GM10266 (cell line): ENCODE measurements at regions not wholly inside any gene's neighbourhood (a gene's known extent, or its start where the extent isn't known, plus 50 kb on each side); places are given as distances from the start of the nearest gene placed in this dataset.

Experiments used
- DNase-seq: peaks from one replicate; pipeline ENCODE4 v3.0.0; 2012; ENCODE audit errors: extremely low spot score
- CTCF ChIP-seq: IDR thresholded peaks from 2 replicates; pipeline ENCODE4 v1.5.1; 2012; ENCODE audit warnings: mild to moderate bottlenecking, low read depth; ENCODE audit not compliant: control insufficient read depth, insufficient read depth; ENCODE audit errors: missing control alignments

DNA sequence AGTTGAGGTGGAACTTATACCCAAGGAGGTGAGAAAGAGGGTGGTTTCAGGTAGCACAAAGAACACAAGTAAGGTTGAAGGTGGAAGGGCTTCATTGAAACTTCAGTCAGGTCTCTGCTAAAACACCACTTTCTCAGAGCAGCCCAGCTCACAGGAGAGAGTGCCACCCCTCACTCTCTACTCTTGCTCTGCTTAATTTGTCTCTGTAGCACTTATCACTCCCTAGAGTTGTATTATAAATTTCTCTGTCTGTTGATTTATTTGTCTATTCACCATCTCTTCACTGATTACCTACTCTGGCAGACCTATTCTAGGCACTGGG lies 353.8 kb upstream of the CNR1 start:
- no peak for DNase-seq

GRCh38 chr6:88519301-88520016 lies 353.3 kb upstream of the CNR1 start:
- DNase-seq = no peak
- TF ChIP-seq CTCF = no peak

More for the DNA sequence above, 353.8 kb upstream of the CNR1 start:
- TF ChIP-seq CTCF = no peak

DNA sequence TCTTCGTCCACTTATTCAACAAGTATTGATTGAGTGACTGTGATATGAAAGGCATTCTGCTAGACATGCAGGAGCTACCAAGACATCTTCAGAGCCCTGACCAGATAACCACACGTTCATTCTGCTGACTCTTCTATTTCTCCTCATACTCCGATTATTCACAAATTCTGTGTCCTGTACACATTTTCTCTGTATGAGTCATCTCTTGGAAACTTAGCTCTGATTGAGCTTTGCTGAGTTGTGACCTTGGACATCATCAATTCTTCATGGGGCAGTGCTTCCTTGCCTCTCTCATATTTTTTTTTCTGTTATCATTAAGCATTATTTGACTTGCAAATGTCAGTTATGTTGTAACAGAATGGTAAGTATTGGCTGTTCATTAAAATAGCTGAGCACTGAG lies 351.6 kb upstream of the CNR1 start:
- no peak for TF ChIP-seq CTCF
- no peak for DNase-seq

DNA sequence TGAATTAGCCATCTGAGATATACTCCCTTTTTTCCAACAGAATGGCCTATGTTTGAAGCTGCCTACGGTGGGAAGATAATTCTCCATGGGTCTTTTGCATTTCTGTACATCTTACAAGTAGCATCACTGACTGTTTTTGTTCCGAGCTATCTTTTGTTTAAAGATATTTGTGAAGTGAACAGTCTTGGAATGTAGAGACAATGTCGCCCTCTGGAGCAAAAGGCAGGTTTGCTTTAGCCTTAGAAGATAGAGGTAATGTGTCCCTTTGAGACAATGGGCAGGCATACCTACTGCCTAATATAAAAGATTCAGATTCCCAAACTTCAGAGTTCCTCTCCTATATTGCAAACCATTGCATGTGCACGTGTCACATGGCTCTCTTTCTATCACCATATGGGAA lies 347.8 kb upstream of the CNR1 start:
- TF ChIP-seq CTCF = no peak
- no peak for DNase-seq

DNA sequence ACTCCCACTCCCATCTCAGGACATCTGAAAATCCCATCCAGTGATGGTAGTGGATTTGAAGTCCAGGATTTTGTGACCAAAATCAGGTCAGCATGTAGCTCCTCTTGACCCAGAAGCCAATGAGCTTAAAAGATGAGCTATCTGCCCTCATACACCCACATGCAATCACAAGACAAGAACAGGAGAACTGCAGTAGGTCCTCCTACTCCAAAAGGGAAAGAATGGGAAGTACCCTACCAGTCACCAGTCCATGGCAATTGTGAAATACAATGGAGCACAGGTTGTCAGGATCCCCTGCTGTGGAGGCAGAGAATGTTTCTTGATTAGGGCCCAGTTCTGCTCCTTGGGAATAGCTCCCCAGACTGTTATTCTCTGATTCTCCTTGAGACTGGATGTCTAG lies 347.3 kb upstream of the CNR1 start:
- no peak for TF ChIP-seq CTCF
- DNase-seq = no peak

GRCh38 chr6:88512951-88513350 lies 346.8 kb upstream of the CNR1 start:
- TF ChIP-seq CTCF = no peak
- no peak for DNase-seq

DNA sequence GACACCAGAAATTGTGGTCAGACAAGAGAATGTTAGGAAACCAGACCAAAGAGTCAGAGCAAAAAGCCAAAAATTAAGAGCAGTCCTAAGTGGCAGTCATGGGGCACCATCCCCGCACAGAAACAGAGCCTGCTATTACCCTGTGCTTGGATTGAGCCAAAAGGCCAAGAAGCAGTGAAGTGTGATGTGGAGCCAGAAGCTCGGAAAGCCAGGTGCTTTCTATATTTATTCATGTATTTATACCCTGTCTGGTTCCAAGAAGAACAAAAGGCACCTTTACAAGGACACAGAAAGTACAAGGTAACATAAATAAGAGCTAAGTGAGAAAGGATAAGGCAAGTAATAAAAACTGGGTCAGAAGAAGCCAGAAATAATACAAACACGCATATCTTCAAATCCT lies 336.2 kb upstream of the CNR1 start:
- no peak for DNase-seq
- TF ChIP-seq CTCF = no peak
